Ovary (tissue), 7 donors: ENCODE measurements at regions not wholly inside any gene's neighbourhood (a gene's known extent, or its start where the extent isn't known, plus 50 kb on each side); places are given as distances from the start of the nearest gene placed in this dataset.

Experiments
- DNase-seq, 5 donors: peaks; one replicate each; pipeline ENCODE4 v3.0.0-alpha.2; 2019 to 2020
- H3K27ac ChIP-seq, 2 donors: fragments of 200-600 bp; one replicate each; pipeline versions ENCODE4 v1.5.1 to v1.8.0; 2019 to 2022
- H3K27me3 ChIP-seq: fragments of 200-600 bp; one replicate; pipeline ENCODE4 v1.8.0; 2022
- H3K36me3 ChIP-seq: fragments of 200-600 bp; sonication (generic); one replicate; pipeline ENCODE4 v1.5.1; 2019
- H3K4me1 ChIP-seq: one replicate; pipeline ENCODE4 v1.8.1; 2013; ENCODE audit warnings: mild to moderate bottlenecking, moderate library complexity; ENCODE audit not compliant: insufficient read depth
- H3K4me3 ChIP-seq: fragments of 200-600 bp; sonication (generic); one replicate; pipeline ENCODE4 v1.5.1; 2017
- H3K9me3 ChIP-seq, 2 donors: fragments of 200-600 bp in 1 of 2; sonication (generic) in 1 of 2; one replicate each; pipeline versions ENCODE4 v1.5.1 to v1.8.1; 2013 to 2019; ENCODE audit warnings: mild to moderate bottlenecking in 1 of 2, moderate library complexity in 1 of 2
- CTCF ChIP-seq, 3 donors: fragments of 450-650 bp in 2 of 3; fragments of 200-600 bp in 1 of 3; IDR thresholded peaks; one replicate each; pipeline versions ENCODE4 v1.5.1 to v1.8.0; 2016 to 2022; ENCODE audit warnings: antibody characterized with exemption in 3 of 3, mild to moderate bottlenecking in 1 of 3
- EP300 ChIP-seq: sonication (generic); formaldehyde crosslinking; IDR thresholded peaks from one replicate; pipeline ENCODE4 v1.6.1; 2017; ENCODE audit warnings: antibody characterized with exemption
- POLR2A ChIP-seq: fragments of 450-650 bp; IDR thresholded peaks from one replicate; pipeline ENCODE4 v1.6.1; 2017; ENCODE audit warnings: antibody characterized with exemption, mild to moderate bottlenecking, moderate library complexity
- WGBS, 3 donors: extraction: QIAGEN DNeasy Blood & Tissue Kit in 1 of 3; methylation state at CpG; one replicate each; pipeline versions ENCODE4 v1.1.5 to v1.1.7; 2013 to 2017; 5-methylcytosine and 5-hydroxymethylcytosine counted together
- intact Hi-C, 4 donors: fragments of 100-400 bp; cut with DNase I; formaldehyde crosslinking; loops; one replicate each; pipeline versions ENCODE4 v1.11.0 to v1.15.1; 2022 to 2023
- donor health status: DM: no; HTN: no; CAD: no; lungs with moderate emphysema.
- donor health status: DM: no; HTN: no; CAD: no.
- donor health status: Bipolar disorder and iron deficiency.
- donor health status: DM: no; HTN: no; CAD: no.
- donor health status: DM: yes; HTN: yes; CAD: no.

GRCh38 chr3:22209578-22209977 is 458.6 kb upstream of the ZNF385D start:
- Histone ChIP-seq H3K4me1 (no peaks in the 10 kb centered on the region), H3K27me3 (no peaks in the 10 kb centered on the region), H3K27ac (no peak overlapping the region), H3K9me3 (no peaks in the 10 kb centered on the region), H3K36me3 (no peaks in the 10 kb centered on the region), H3K4me3 (no peak overlapping the region)
- no peak for TF ChIP-seq CTCF (IDR thresholded peaks at IDR 0.05)
- TF ChIP-seq POLR2A, result no peak
- no peak for TF ChIP-seq EP300
- DNase-seq, result no peak
- WGBS, 3 donors, result 83 to 92% (median 88%) methylated on average over 2 of the region's 2 CpGs
- intact Hi-C loops, result no loop called here

GRCh38 chr3:22210693-22211092 is 459.7 kb upstream of the ZNF385D start:
- no peaks in the 10 kb centered on the region for H3K9me3 ChIP-seq
- no peaks in the 10 kb centered on the region for H3K4me1 ChIP-seq
- no peak for DNase-seq
- intact Hi-C loops, result no loop called here
- no peak overlapping the region for H3K4me3 ChIP-seq
- TF ChIP-seq POLR2A (no peak), CTCF (IDR thresholded peaks at IDR 0.05) (no peak), EP300 (no peak)
- H3K27ac ChIP-seq, result no peak overlapping the region
- H3K36me3 ChIP-seq, result no peaks in the 10 kb centered on the region
- H3K27me3 ChIP-seq, result no peaks in the 10 kb centered on the region

- no peak for TF ChIP-seq CTCF (IDR thresholded peaks at IDR 0.05)
- DNase-seq, result no peak
- no peaks in the 10 kb centered on the region for H3K4me1 ChIP-seq
- no peak overlapping the region for H3K4me3 ChIP-seq
- H3K36me3 ChIP-seq, result no peaks in the 10 kb centered on the region
- WGBS, 3 donors, result 75 to 77% (median 76%) methylated on average over 3 of the region's 3 CpGs
- intact Hi-C loops, result no loop called here
- no peaks in the 10 kb centered on the region for H3K9me3 ChIP-seq
- H3K27ac ChIP-seq, result no peak overlapping the region
- H3K27me3 ChIP-seq, result no peaks in the 10 kb centered on the region
Observed at GRCh38 chr3:22216601-22217000, 465.6 kb upstream of the ZNF385D start.

DNA sequence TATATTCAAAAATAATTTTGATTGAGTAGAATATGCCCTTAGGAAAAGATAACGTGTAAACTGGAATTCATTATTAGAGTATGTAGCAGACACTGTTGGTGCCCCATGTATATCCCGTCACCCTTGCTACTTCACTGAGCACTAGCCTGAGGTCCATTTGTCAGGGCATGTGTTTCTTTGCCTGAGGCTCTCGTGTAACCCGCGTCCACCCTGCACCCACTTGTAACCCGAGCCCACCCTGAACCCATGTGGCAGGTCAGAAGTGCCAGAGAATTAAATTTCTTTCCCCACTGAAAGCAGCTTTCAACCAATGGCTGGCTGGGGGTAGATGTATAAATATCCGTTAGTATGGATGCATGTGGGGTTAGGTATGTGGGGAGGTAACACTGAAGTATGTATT is 474.2 kb upstream of the ZNF385D start:
- no peak overlapping the region for H3K4me3 ChIP-seq
- WGBS, 3 donors, result 88 to 89% (median 89%) methylated on average over 7 of the region's 7 CpGs
- intact Hi-C loops, result no loop called here
- H3K36me3 ChIP-seq, result no peaks in the 10 kb centered on the region
- no peaks in the 10 kb centered on the region for H3K4me1 ChIP-seq
- TF ChIP-seq CTCF (IDR thresholded peaks at IDR 0.05) (no peak), POLR2A (no peak), EP300 (no peak)
- H3K27me3 ChIP-seq, result no peaks in the 10 kb centered on the region
- no peak overlapping the region for H3K27ac ChIP-seq
- DNase-seq, result no peak
- no peaks in the 10 kb centered on the region for H3K9me3 ChIP-seq

DNA sequence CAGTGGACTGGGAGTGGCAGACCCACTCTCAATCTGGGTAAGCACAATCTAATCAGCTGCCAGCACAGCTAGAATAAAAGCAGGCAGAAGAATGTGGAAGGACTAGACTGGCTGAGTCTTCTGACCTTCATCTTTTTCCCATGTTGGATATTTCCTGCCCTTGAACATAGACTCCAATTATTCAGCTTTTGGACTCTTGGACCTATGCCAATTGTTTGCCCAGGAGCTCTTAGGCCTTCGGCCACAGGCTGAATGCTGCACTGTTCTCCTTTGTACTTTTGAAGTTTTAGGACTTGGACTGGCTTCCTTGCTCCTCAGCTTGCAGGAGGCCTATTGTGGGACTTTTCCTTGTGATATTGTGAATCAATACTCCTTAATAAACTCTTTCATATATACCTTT is 477.7 kb upstream of the ZNF385D start:
- no peak for DNase-seq
- intact Hi-C loops, result no loop called here
- WGBS, 3 donors, result 79 to 85% (median 81%) methylated on average over 1 of the region's 1 CpG
- no peak for TF ChIP-seq CTCF (IDR thresholded peaks at IDR 0.05)
- no peak for TF ChIP-seq EP300
- no peak for TF ChIP-seq POLR2A
- H3K27me3 ChIP-seq, result no peaks in the 10 kb centered on the region
- no peaks in the 10 kb centered on the region for H3K36me3 ChIP-seq
- H3K27ac ChIP-seq, result no peak overlapping the region
- H3K9me3 ChIP-seq, result no peaks in the 10 kb centered on the region
- H3K4me1 ChIP-seq, result no peaks in the 10 kb centered on the region
- no peak overlapping the region for H3K4me3 ChIP-seq
